Right atrium auricular region (tissue), 2 donors: ENCODE measurements at regions not wholly inside any gene's neighbourhood (a gene's known extent, or its start where the extent isn't known, plus 50 kb on each side); places are given as distances from the start of the nearest gene placed in this dataset.

Source experiments
- DNase-seq: peaks from one replicate; pipeline ENCODE4 v3.0.0-alpha.2; 2019; ENCODE audit warnings: low spot score
- H3K27ac ChIP-seq, 2 donors: fragments of 200-600 bp; sonication (generic); 1 replicate in 1 of 2; 2 replicates in 1 of 2; pipeline ENCODE4 v1.5.1; 2016 to 2019
- H3K27me3 ChIP-seq, 2 donors: fragments of 200-600 bp; sonication (generic); one replicate each; pipeline versions ENCODE4 v1.5.1 to v1.6.0; 2017 to 2019
- H3K36me3 ChIP-seq: fragments of 200-600 bp; sonication (generic); one replicate; pipeline ENCODE4 v1.5.1; 2016
- H3K4me1 ChIP-seq, 2 donors: fragments of 200-600 bp; sonication (generic); one replicate each; pipeline versions ENCODE4 v1.5.1 to v1.6.0; 2017 to 2019
- H3K4me3 ChIP-seq, 2 donors: fragments of 200-600 bp; sonication (generic); 1 replicate in 1 of 2; 2 replicates in 1 of 2; pipeline ENCODE4 v1.5.1; 2017 to 2019; ENCODE audit warnings: mild to moderate bottlenecking in 1 of 2, moderate library complexity in 1 of 2
- H3K9me3 ChIP-seq, 2 donors: fragments of 200-600 bp; sonication (generic); one replicate each; pipeline ENCODE4 v1.5.1; 2019
- CTCF ChIP-seq, 2 donors: fragments of 200-600 bp; sonication (generic); IDR thresholded peaks; one replicate each; pipeline ENCODE4 v1.5.1; 2019; ENCODE audit warnings: antibody characterized with exemption in 2 of 2

- H3K4me3 ChIP-seq: no peak overlapping the region
- DNase-seq: no peak
- no peaks in the 10 kb centered on the region for H3K36me3 ChIP-seq
- H3K9me3 ChIP-seq: no peaks in the 10 kb centered on the region
- H3K27ac ChIP-seq: no peak overlapping the region
- no peak for TF ChIP-seq CTCF (IDR thresholded peaks at IDR 0.05)
- H3K27me3 ChIP-seq: no peaks in the 10 kb centered on the region
- H3K4me1 ChIP-seq: no peaks in the 10 kb centered on the region
Observed at GRCh38 chr18:55115606-55116005, 156.3 kb upstream of the CCDC68 start.

GRCh38 chr18:55114876-55115275 lies 155.6 kb upstream of the CCDC68 start:
- no peaks in the 10 kb centered on the region for H3K36me3 ChIP-seq
- no peaks in the 10 kb centered on the region for H3K27me3 ChIP-seq
- no peak for TF ChIP-seq CTCF (IDR thresholded peaks at IDR 0.05)
- H3K27ac ChIP-seq: no peak overlapping the region
- no peaks in the 10 kb centered on the region for H3K4me1 ChIP-seq
- no peaks in the 10 kb centered on the region for H3K9me3 ChIP-seq
- DNase-seq: no peak
- H3K4me3 ChIP-seq: no peak overlapping the region

GRCh38 chr18:55113800-55114199 lies 154.5 kb upstream of the CCDC68 start:
- H3K9me3 ChIP-seq: no peaks in the 10 kb centered on the region
- no peak for DNase-seq
- H3K4me1 ChIP-seq: no peaks in the 10 kb centered on the region
- H3K4me3 ChIP-seq: no peak overlapping the region
- H3K27ac ChIP-seq: no peak overlapping the region
- H3K36me3 ChIP-seq: no peaks in the 10 kb centered on the region
- TF ChIP-seq CTCF (IDR thresholded peaks at IDR 0.05): no peak
- no peaks in the 10 kb centered on the region for H3K27me3 ChIP-seq

- no peaks in the 10 kb centered on the region for H3K36me3 ChIP-seq
- DNase-seq: no peak
- H3K9me3 ChIP-seq: no peaks in the 10 kb centered on the region
- no peak for TF ChIP-seq CTCF (IDR thresholded peaks at IDR 0.05)
- no peaks in the 10 kb centered on the region for H3K27me3 ChIP-seq
- peak overlapping the region; percentile 41 to 62 for H3K27ac ChIP-seq
- no peak overlapping the region for H3K4me3 ChIP-seq
- no peaks in the 10 kb centered on the region for H3K4me1 ChIP-seq
Observed at GRCh38 chr18:55111271-55111670, 152.0 kb upstream of the CCDC68 start.

GRCh38 chr18:55110436-55110835 lies 151.2 kb upstream of the CCDC68 start:
- Histone ChIP-seq H3K4me3 (no peak overlapping the region), H3K27me3 (no peaks in the 10 kb centered on the region), H3K27ac (peak overlapping the region; percentile 62 to 68), H3K9me3 (no peaks in the 10 kb centered on the region), H3K4me1 (no peaks in the 10 kb centered on the region), H3K36me3 (no peaks in the 10 kb centered on the region)
- TF ChIP-seq CTCF (IDR thresholded peaks at IDR 0.05): no peak
- DNase-seq: no peak

- H3K9me3 ChIP-seq: no peaks in the 10 kb centered on the region
- no peak overlapping the region for H3K4me3 ChIP-seq
- H3K27me3 ChIP-seq: no peaks in the 10 kb centered on the region
- TF ChIP-seq CTCF (IDR thresholded peaks at IDR 0.05): no peak
- no peaks in the 10 kb centered on the region for H3K4me1 ChIP-seq
- DNase-seq: no peak
- H3K36me3 ChIP-seq: no peaks in the 10 kb centered on the region
- peak overlapping the region; percentile 60 to 68 for H3K27ac ChIP-seq
Observed at GRCh38 chr18:55109818-55110414, 150.7 kb upstream of the CCDC68 start.
